ENCODE measurements at regions not wholly inside any gene's neighbourhood (a gene's known extent, or its start where the extent isn't known, plus 50 kb on each side); places are given as distances from the start of the nearest gene placed in this dataset.

DNA sequence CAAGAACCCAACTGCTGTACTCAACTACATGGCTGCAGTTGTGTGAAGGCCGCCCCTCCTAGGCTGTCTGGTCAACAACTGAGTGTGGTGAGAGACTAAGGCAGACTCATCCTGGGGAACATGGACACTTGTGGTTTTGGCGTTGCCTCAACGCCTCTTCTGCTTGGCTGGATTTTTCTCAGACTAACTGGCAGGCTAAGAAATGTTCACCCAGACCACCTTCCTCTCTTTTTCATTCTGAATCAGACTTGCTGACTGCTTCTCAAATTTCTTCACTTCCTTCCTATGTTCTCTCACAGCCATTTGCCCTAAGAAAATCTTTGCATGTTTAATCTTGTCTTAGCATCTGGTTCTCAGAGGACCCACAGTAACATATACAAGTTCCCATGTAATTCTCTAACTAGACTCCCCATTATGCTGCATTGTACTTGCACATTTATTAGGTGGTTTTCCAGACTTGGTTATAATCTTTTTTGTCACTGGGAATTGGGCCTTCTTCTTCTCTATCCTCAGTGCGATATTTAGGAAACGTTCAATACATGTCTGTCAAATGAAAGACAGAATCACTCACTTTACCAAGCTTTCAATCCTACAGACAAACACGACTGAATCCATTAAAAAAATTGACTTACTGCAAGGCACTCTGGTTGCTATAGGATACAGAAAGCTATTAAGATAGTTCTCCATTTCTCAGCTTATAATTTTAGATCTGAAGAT is 327.6 kb downstream of the CCER1 start:
- TF ChIP-seq CTCF (IDR thresholded peaks at IDR 0.05) (no peak), POLR2A (IDR thresholded peaks at IDR 0.05) (no peak)
